ENCODE measurements at regions not wholly inside any gene's neighbourhood (a gene's known extent, or its start where the extent isn't known, plus 50 kb on each side); places are given as distances from the start of the nearest gene placed in this dataset.

DNA sequence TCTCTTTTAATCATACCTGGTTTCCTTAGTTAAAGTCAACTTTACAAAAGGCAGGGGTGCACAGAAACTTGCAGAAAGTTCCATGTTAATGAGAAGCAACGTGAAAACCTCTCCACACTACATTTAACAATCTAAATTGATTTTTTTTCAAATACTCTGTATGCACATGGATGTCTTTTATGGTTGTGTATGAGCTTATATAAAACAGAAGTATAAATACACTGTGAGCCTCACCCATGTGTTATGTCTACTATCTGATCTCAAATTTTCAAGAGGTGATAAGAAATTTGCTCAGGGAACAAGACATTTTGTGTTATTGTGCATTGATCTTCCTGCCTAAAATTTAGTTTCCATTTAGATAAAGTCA is 617.6 kb downstream of the ADCYAP1 start:
- ATAC-seq = no peak
- DNase-seq = no peak
- intact Hi-C loops (cut with DNase I, micrococcal nuclease) = no loop called here
- no peaks in the 10 kb centered on the region for H3K36me3 ChIP-seq (ENCODE audit: low read depth)
- H3K4me3 ChIP-seq = no peak overlapping the region
- H3K4me1 ChIP-seq (ENCODE audit: low read depth) = no peaks in the 10 kb centered on the region
- peaks cover 21% of the 10 kb centered on the region for H3K9me3 ChIP-seq
- TF ChIP-seq CTCF (IDR thresholded peaks at IDR 0.05) = no peak

GRCh38 chr18:1526991-1527390 is 622.3 kb downstream of the ADCYAP1 start:
- intact Hi-C loops (cut with DNase I, micrococcal nuclease) = no loop called here

GRCh38 chr18:1527805-1528204 is 623.1 kb downstream of the ADCYAP1 start:
- no peak for DNase-seq
- TF ChIP-seq CTCF (IDR thresholded peaks at IDR 0.05) = no peak
- Histone ChIP-seq H3K4me1 (ENCODE audit: low read depth) (no peaks in the 10 kb centered on the region), H3K4me3 (no peak overlapping the region), H3K9me3 (peaks cover 27% of the 10 kb centered on the region), H3K36me3 (ENCODE audit: low read depth) (no peaks in the 10 kb centered on the region)
- no peak for ATAC-seq
- intact Hi-C loops (cut with DNase I, micrococcal nuclease) = no loop called here

More at GRCh38 chr18:1526991-1527390, 622.3 kb downstream of the ADCYAP1 start:
- DNase-seq = no peak
- Histone ChIP-seq H3K9me3 (peaks cover 35% of the 10 kb centered on the region), H3K4me3 (no peak overlapping the region), H3K4me1 (ENCODE audit: low read depth) (no peaks in the 10 kb centered on the region), H3K36me3 (ENCODE audit: low read depth) (no peaks in the 10 kb centered on the region)
- ATAC-seq = no peak
- no peak for TF ChIP-seq CTCF (IDR thresholded peaks at IDR 0.05)

GRCh38 chr18:1528447-1528846 is 623.8 kb downstream of the ADCYAP1 start:
- no peak for DNase-seq
- Histone ChIP-seq H3K4me3 (no peak overlapping the region), H3K36me3 (ENCODE audit: low read depth) (no peaks in the 10 kb centered on the region), H3K4me1 (ENCODE audit: low read depth) (no peaks in the 10 kb centered on the region), H3K9me3 (peaks cover 23% of the 10 kb centered on the region)
- no peak for TF ChIP-seq CTCF (IDR thresholded peaks at IDR 0.05)
- no peak for ATAC-seq
- intact Hi-C loops (cut with DNase I, micrococcal nuclease) = no loop called here

- no peak overlapping the region for H3K4me3 ChIP-seq
- ATAC-seq (no peak), DNase-seq (no peak)
- TF ChIP-seq CTCF (IDR thresholded peaks at IDR 0.05) = no peak
- intact Hi-C loops (cut with DNase I, micrococcal nuclease) = no loop called here
- H3K36me3 ChIP-seq (ENCODE audit: low read depth) = no peaks in the 10 kb centered on the region
- H3K9me3 ChIP-seq = peaks cover 20% of the 10 kb centered on the region
- no peaks in the 10 kb centered on the region for H3K4me1 ChIP-seq (ENCODE audit: low read depth)
These were observed 624.4 kb downstream of the ADCYAP1 start for GRCh38 chr18:1528964-1529509.

GRCh38 chr18:1530650-1531049 is 626.0 kb downstream of the ADCYAP1 start:
- no peaks in the 10 kb centered on the region for H3K36me3 ChIP-seq (ENCODE audit: low read depth)
- no peaks in the 10 kb centered on the region for H3K4me1 ChIP-seq (ENCODE audit: low read depth)
- intact Hi-C loops (cut with DNase I, micrococcal nuclease) = no loop called here
- no peak for TF ChIP-seq CTCF (IDR thresholded peaks at IDR 0.05)
- H3K9me3 ChIP-seq = peaks cover 15% of the 10 kb centered on the region
- DNase-seq (no peak), ATAC-seq (no peak)
- H3K4me3 ChIP-seq = no peak overlapping the region

Measured in mucosa of descending colon (tissue), 3 donors.